NCI-H2171 treated with DMSO at 0.1 percent for 48 hours (cell line): ENCODE measurements at regions not wholly inside any gene's neighbourhood (a gene's known extent, or its start where the extent isn't known, plus 50 kb on each side); places are given as distances from the start of the nearest gene placed in this dataset.

ENCODE experiments used
- DNase-seq: peaks from one replicate; lab custom pipeline; 2025; lab: John Stamatoyannopoulos, UW

DNA sequence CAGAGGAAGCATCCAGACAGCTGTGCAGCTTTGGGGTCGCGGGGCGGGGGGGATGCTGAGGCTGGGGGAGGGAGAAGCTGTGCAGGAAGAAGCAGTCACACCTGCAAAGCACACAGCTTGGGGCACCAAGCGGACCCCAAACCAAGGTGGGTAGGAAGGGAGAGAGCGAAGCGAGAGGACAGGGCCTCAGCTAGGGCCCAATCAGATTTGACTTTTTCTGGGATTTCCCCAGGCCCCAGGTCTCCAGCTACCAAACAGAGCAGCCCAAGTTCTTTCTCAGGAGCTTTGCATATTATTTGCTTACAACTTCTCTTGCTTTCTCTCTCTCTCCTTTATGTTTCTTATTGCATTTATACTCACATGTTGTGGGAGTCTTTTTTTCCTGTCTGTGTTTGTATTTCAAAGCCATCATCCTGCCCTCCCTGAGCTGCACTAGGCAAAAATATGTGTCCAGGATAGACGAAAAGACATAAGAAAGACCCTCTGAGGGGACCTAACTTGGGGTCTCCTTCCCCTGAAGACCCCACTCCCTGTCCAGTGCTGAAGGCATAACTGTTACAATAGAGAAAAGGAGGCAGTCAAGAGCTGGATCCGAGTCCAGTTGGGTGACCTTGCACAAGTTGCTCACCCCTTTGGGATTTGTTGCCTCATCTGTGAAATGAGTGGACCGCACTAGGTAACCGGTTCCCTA lies 50.6 kb upstream of the SMNDC1 start:
- no peak for DNase-seq

DNA sequence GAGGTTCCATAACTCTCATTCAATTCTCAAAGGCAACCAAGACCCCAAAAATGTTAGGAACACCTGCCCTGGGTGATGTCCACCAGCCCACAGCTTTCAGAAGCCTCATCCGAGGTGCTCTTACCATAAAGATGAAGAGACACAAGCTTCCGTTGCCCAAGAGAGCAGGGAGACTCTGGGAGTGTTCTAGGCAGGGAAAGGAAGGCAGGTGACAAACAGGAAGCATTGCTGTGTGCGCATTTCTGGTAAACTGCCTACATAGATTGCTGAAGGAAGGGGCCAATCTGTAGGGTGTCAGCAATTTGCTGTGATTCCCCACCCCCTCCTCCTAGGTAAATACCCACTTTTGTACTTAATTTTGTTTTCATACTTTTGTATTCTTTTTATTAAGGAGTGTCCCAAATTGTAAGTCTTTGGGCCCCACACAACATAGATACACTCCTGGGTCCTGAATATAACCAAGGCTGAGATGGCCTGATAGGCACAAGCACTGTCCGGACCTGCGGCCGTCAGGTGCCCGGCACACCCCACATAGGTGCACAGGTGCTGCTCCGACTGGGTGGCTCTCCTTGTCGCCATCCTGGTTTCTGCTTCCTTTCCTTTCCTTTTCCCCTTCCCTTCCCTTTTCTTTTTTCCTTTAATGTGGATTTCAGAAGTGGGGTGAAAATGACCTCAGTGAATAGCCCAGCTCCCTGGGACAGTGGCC lies 51.4 kb upstream of the SMNDC1 start:
- no peak for DNase-seq

DNA sequence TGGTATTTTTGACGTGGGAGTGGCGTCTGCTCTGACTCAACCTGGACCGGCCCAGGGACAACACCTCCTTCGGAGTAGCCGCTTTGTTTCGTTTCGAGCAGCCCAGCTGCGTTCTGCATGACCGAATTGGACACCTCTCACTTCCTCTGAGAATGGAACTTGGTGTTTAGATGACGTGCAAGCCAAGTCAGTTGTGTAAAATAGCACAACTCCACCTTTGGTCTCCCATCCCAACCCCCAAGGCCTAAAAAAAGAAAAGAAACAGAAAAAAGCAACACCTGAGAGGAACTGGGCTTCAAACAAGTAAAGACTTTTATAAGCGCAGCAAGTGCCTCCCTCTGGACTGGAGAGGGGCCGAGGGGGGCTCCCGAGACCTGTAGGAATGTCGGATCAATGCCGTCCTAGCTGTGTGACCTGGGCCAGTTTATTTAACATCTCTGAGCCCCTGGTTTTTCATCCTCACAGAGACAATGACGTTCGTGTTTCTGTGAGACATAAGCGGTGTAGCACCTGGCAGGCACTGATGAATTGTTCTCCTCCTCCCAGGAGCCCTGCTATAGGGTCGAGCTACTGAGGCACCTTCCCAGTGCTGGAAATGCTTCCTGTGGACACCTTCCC lies 52.0 kb upstream of the SMNDC1 start:
- no peak for DNase-seq

DNA sequence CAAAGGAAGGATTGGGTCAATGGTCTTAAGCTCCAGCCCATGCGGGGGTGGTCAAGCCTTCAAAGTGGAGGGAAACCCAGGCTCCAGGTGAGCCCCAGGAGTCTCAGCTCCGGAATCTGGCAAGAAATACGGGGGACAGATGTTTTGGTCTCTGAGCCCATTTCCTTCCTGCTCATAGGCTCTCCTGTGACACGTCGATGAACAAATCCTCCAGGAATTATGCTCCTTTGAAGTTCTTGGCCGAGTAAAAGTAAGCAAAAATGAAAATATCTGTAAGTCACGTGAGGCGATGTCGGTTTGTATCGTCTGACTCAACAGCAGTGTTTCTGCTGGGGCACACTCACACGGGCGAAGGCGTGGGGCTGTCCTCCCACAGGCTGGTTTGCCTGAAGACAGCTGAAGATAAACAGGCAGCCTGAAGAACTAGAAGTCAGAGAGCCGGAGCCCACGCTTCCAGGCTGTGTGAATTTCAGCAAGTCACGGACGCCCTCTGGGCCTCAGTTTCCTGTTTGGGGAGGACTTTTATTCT lies 52.6 kb upstream of the SMNDC1 start:
- DNase-seq, result no peak

DNA sequence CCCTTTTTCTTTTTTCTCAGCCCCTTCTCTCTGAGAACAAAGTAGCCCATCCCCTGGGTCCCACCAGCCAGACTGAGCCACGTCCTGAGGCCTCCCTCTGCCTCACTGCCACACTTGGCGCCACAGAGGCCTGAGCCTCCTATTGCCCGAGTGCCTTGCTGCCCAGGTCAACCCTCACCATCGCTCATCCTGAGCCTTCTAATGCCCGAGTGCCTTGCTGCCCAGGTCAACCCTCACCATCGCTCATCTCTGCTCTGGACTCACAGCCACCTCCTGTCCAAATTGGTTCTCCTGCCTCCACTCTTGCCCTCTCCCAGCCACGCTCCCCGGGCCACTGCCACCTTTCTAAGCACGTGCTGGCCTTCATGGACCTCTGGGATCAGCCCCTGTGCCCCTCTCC lies 53.2 kb upstream of the SMNDC1 start:
- DNase-seq, result no peak

DNA sequence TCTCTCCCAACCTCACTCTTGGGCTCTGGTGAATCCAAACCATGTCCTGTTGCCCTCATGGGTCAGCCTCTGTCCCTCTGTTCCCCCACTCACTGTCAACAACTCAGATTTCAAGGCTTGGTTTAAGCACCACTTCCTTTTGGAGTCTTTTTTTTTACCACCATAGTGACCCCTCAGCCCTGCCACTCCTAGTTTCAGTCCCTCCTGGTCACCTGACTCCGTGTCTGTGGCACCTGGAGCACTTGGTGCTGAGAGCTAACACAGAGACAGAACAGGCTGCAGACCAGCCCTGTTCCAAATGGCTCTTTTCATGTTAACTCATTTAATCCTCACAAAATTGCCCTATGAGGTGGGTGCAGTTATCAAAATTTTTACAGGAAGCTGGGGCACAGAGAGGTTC lies 53.6 kb upstream of the SMNDC1 start:
- DNase-seq, result no peak

DNA sequence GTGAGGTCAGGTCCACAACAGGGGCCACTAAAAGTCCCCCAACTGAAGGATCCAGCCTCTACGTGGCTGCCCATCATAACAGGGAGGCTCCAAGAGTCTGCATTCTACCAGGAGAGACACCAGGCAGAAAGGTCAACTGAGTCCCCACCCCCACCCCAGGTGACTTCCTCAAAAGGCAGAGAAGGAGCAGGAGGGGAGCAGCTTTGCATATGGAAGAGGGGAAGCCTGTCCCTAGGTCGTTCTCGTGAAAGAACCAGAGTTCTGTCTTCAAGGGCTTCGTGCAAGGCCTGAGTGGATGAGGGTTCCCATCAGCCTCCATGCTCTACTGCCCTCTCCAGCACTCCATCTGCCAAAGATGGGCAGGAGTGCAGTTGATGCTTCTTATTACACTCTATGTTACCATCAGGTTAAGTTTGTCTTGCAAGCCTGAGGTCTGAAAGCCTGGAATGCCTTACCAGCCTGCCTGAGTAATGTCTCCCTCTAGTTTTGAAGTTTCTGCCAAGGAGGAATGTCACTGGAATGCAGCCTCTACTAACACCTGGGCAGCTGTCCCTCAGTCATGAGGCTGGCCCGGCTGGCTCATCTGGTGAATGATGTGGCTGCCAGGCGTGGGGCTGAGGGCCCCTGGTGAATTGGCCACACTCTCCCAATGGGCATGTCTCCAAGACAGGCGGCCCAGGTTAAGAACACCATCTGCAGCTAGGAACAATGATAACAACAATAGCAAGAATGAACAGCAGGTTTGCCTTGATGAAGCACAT lies 54.3 kb upstream of the SMNDC1 start:
- DNase-seq, result peak; percentile 65

DNA sequence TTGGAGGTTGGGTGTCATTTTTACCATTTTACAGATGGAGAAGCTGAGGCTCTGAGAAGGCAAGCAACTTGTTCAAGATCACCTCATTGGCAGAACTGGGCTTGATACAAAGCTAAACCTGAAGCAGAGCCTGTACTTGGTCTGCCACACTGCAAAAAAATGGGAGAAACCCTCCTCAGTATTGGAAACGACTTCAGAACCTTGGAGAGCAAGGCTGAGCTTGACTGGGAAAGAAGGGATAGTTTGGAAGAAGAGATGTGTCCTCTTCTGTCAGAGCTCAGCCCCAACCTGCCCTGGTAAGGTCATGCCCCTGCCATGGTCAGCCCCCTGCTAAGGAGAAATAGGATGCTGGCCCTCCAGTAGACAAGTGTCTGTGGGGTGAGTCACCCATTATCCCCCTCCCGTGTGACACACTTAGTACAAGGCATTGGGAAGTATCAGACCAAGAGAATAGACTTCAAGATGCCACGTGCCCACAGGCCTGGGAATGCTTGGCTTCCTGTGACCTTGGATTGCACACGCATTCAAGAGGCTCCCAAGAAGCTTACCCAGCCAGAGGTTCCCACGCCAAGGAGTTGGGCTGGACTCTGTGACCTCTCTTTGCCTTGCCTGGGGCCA lies 56.2 kb upstream of the SMNDC1 start:
- no peak for DNase-seq

DNA sequence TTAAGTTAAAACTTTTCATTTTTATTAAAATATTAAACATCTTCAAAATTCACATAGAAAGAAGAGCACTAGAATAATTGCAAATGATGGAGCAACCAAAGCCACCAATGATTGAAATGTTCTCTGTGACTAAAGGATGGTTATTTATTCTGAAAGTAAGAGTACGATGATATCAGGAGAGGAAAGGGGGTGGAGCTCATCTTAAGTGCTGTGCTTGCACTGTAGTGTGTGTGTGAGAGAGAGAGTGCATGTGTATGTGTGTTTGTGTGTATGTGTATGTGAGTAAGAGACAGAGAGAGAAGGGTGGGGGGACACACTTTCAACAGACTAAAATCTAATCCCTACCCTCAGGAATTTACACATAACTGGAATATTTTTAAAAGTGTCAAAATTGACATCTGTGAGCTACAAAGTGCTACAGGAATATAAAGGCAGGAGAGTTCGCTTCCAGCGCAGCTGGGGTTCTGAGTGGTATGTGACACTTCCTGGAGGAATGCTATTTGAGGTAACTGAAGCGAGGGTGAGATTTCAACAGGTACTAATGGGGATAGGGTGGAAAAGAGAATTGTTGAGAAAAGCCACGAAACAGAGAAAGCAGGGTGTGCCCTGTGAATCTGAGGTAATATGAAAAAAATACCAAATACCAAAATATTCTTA lies 57.2 kb upstream of the SMNDC1 start:
- DNase-seq, result no peak

DNA sequence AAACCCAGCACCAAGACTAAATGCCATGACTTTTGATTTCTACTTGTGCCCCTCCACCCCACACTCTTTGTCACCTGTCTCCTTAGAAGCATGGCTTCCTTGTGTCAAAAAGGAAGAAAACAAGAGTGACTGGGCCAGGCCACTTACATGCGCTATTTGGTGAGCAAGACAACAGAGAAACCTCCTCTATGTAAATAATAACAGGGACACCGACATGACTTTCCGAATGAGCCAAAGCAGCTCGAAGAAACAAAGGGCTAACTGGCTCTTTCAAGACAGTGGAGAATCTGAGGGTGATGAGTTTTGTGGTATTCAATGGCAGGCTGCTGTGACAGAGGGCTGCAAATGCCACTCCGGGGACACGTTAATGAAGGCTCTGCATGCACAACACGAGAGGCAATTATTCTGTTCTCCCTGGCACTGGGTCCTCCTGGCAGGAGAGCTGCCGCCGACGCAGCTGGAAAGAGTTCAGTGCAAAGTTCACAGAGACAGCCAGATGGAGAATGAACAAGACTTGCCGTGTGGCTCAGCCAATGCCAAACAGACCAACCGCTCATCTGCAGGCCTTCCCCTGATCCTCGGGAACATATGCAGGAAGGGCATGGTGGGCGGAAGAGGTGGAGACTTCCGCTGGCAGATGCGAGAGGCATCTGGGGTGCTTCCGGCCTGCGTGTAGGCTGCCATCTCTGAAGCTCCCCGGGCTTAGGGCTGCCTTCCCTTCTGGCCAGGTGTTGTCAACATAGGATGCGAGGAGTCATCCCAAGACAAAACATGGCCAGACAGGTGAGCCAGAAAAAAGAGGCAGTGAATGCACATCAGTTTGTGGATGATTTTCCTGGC lies 59.1 kb upstream of the SMNDC1 start:
- DNase-seq, result peak; percentile 75

DNA sequence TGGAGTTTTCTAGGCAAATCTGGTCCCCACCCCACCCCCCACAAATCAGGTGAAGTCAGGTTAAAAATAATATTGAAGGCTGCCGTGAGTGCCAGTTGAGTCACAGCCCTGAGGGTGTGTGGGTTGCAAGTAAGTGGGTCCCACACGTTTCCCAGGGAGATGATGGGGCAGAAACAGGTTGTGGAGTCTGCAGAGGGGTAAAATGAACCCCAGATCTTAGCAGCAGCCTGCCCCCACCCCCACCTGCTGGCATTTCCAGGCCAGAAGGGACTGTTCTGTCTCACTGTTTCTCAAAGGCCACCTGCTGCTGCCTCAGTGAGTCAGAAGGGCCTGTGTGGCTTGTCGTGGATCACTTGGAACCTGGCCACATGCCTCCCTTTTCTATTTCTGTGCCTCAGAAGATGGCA lies 59.8 kb upstream of the SMNDC1 start:
- no peak for DNase-seq

DNA sequence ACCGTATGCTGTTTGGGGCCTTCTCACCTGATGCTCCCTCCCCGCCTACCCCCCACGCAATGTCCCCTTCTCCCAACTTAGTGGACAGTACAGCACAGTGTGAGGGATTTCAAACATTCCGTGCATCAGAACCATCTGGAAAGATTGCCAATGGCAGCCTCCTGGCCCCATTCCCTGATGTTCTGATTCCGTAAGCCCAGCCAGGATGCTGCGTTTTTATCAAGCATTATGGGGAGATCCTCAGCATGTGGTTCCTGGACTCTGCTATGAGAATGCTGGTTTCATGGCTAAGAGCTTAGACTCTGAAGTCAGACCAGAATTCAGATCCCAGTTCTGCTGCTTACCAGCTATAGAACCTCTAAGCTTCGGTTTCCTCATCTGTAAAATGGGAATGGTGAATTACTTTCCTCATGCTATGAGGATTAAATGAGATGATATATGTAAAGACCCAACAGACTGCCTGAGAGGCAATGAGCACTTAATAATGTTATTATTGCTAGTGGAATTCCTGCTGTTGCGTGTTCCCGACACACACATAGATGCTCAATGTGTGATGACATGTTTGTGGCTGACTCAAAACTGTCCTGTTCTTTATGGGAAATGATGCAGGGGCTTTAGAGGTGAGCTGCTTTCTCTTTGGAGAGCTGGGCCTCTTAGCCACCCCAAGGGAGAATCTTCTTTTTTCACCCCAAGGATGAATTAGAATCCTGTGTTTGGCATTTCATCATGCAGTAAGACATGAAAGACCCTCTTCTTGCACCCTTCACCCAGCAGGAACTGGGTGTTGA lies 60.8 kb upstream of the SMNDC1 start:
- no peak for DNase-seq

DNA sequence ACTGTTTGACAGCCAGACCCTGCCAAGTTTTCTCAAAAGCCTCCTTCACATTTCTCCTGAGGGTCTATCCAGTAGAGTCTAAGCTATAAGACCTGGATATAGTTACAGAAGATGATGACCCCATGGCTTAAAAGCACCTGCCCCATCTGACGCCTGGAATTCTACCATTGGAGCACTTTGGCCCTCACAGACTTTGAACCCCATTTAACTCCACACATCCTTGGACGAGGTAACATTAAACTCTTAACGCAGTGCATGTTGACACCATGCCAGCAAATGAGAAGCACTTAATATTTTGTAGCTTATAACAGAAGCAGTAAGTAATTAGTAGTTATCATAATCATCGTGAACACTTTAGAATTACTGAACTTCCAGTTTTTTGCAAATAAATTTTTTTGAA lies 61.9 kb upstream of the SMNDC1 start:
- DNase-seq, result no peak

DNA sequence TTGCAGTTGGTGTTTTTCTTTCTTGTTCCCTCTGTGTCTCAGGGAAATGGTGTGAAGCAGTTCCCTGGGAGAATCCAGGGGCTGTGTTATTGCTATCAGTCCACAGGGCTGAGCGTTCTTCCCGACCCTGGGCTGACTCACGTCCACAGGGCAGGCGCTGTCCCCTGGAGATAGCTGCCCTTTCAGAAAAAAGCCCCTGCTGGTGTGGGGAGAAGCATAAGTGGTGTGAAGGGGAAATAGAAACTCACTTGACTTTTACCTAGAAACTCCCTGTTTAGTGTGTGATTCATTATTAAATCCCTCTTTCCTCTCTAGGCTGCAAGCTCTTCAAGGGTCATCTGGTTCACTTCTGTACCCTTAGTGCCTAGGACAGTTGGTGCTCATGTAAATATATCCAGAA lies 63.3 kb upstream of the SMNDC1 start:
- DNase-seq, result no peak

DNA sequence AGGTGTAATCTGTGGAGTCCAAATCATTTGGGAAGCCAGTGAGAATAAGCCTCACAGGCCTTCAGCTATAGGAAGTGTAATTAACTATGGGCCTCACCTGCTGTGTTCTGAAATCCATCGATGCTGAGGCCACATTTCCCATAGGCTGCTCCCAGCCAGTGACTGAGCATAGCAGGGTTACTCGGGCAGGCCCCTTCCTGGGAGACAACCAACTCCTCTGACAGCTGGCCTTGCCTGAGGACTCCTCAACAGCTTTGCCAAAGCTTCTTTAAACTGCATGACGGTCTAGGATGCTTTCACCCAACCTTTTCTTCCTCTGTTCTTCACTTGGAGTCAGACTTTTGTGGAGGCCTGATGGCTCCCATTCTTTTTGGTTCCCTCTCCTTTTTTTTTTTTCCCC lies 63.8 kb upstream of the SMNDC1 start:
- no peak for DNase-seq

DNA sequence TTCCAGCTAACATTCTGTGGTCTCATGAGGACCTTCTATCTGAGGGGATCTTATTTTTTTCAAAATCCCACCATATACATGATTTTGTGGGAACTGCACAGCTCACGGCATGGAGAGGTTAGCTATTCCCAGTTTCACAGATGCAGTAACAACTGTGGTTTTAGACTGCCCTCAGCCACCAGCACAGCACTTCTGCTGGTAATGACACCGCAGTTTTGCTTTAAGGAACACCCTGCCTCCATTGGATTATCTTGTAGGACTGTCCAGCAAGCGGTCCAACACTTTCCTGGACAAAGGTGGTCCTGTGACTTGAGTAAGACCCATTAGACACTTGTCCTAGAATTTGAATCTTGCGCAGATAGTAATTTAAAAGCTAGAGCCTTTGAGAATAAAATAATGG lies 65.3 kb upstream of the SMNDC1 start:
- DNase-seq, result no peak

DNA sequence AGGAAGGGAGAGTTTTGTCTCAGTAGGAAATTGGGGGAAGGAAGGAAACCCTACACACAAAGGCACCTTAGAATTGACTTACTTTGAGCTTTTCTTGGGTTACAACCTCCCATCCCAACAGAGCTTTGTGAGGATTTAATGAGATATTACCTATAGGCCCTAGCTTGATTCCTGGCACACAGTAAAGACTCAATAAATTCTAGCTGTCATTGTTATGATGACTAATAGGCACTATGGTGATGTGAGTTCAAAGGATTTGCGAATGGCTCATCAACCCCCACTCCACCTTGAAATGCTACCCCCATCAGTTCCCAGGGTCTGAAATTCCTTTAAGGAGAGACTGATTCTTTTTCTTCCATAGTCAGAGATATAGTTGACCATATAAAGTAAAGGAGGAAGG lies 67.9 kb upstream of the SMNDC1 start:
- DNase-seq, result no peak

DNA sequence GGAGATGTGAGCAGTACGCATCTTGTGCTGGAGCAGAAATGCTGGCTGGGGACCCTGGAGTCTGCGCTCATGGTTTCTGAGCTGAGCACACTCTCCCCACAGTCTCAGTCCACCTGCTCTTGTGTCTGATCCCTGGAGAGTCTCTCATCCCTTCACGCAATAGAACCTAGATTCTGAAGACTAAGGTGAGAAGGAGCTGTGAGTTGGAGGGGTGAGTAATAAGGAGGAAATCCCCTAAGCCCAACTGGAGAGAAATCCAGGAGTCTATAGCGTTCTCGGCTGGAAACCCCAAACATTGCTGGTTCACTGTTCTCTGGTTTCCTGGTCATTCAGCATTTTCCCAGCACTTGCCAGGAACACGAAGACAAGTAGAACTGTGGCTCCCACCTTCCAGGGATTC lies 68.3 kb upstream of the SMNDC1 start:
- no peak for DNase-seq

DNA sequence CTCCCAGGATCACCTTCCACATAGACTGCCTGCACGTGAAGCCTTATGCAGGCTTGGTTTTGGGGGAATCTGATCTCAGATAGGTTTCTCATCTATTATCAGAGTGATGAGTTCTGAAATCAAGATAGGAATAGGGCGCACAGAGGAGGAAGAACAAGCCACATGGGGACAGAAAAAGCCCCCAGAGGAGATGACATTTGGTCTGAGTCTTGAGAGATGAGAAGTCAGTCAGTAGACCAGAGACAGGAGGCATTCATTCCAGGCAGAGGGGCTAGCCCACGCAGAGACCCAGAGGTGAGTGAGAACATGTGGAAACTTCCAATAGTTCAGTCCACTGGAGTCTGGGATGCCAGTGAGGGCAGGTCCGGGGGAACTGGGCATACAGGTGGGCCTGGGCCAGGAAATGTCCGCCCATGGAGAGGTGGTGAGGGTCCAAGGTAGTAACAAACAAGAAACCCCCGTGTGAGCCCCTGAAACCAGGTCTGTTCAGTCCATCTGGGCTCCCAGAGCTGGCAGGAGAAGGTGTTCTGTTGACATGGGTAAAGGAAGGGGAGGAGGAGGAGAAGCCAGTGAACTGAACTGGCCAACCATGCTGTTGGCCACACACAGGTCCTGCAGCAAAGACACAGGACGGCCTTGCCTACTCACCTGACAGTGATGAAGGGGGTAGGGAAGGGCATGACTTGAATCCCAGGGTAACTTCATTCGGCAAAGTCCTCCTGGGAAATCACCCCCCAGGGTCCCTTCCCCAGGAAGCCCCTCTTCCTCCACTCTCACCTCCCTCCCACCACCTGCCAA lies 69.3 kb upstream of the SMNDC1 start:
- no peak for DNase-seq
